Stimulated activated CD4-positive, alpha-beta T cell treated with anti-CD3 and anti-CD28 coated beads, Interleukin-15, amount 100 ng/mL, for 24 hours (primary cell): ENCODE measurements at regions not wholly inside any gene's neighbourhood (a gene's known extent, or its start where the extent isn't known, plus 50 kb on each side); places are given as distances from the start of the nearest gene placed in this dataset.
"Not testable (repeated sequence)": the region's sequence is repeated elsewhere in the genome, so short reads cannot be mapped to it uniquely, and the experiment has no call there.

Source experiments
- DNase-seq: peaks from one replicate; pipeline ENCODE4 v3.0.0-alpha.2; 2020

GRCh38 chr11:69220561-69221051, 64.9 kb downstream of the SMIM38 start:
- no peak for DNase-seq

- no peak for DNase-seq
Measured at GRCh38 chr11:69221086-69221485, 65.4 kb downstream of the SMIM38 start.

- not testable (repeated sequence) for DNase-seq
Measured at GRCh38 chr11:69221636-69222035, 65.9 kb downstream of the SMIM38 start.

- no peak for DNase-seq
Measured at GRCh38 chr11:69227271-69227670, 66.7 kb upstream of the MYEOV start.

- no peak for DNase-seq
Measured at GRCh38 chr11:69229511-69229910, 64.4 kb upstream of the MYEOV start.

- no peak for DNase-seq
Measured at GRCh38 chr11:69230856-69231425, 63.0 kb upstream of the MYEOV start.

GRCh38 chr11:69231466-69232018, 62.4 kb upstream of the MYEOV start:
- DNase-seq: no peak

GRCh38 chr11:69232821-69233743, 60.9 kb upstream of the MYEOV start:
- DNase-seq: no peak

- no peak for DNase-seq
Measured at GRCh38 chr11:69233744-69234570, 60.0 kb upstream of the MYEOV start.

GRCh38 chr11:69234740-69235710, 58.9 kb upstream of the MYEOV start:
- DNase-seq: no peak

GRCh38 chr11:69238573-69239351, 55.2 kb upstream of the MYEOV start:
- peak; percentile 31 for DNase-seq

- DNase-seq: no peak
Measured at GRCh38 chr11:69239641-69240040, 54.3 kb upstream of the MYEOV start.

GRCh38 chr11:69240332-69241074, 53.5 kb upstream of the MYEOV start:
- DNase-seq: peak; percentile 20

- no peak for DNase-seq
Measured at GRCh38 chr11:69241075-69241740, 52.7 kb upstream of the MYEOV start.

- no peak for DNase-seq
Measured at GRCh38 chr11:69241844-69242243, 52.1 kb upstream of the MYEOV start.

GRCh38 chr11:69242266-69242920, 51.6 kb upstream of the MYEOV start:
- DNase-seq: no peak

GRCh38 chr11:69243496-69244200, 50.3 kb upstream of the MYEOV start:
- DNase-seq: no peak
